GM04503 (cell line): ENCODE measurements at regions not wholly inside any gene's neighbourhood (a gene's known extent, or its start where the extent isn't known, plus 50 kb on each side); places are given as distances from the start of the nearest gene placed in this dataset.

Experiments used
- DNase-seq: peaks from one replicate; pipeline ENCODE4 v3.0.0-alpha.2; 2012; ENCODE audit warnings: low read depth

DNA sequence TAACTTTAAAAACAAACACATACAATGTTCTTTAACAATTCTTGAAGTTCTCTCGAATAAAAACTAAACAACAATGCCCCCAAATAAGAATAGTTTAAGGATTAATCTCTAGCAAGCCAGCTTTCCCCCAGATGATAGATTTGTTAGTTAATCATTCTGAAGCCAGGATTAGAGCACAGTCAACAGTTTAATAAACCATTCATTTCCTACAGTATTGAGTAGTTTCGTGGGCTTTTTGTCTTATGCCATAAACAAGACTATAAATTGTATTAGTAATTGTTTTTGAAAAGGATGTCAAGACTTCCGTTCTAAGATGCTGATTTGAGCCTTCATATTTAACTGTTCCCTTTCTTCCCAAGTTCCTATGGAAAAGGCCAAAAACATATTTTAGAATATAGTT is 136.6 kb downstream of the PIK3R1 start:
- DNase-seq, result no peak

GRCh38 chr5:68353605-68354004 is 138.0 kb downstream of the PIK3R1 start:
- no peak for DNase-seq

DNA sequence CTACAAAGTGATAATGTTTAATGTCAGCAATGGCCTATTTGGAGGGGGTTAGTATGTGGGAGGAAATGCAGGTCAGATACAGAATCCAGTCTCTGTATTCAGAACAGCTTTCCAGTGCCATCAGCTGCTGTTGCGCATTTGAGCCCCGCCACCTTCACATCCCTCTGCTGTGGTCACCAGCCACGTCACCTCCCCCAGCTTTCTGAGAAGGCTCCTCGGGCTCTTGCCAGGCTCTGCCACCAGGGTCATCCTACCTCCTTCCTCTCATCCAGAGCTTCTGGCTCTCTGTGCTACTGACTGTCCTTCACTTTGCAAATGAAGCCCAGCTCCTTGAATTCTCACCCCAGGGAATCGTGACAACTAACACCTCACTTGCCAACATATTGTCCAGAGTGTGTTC is 138.8 kb downstream of the PIK3R1 start:
- no peak for DNase-seq

DNA sequence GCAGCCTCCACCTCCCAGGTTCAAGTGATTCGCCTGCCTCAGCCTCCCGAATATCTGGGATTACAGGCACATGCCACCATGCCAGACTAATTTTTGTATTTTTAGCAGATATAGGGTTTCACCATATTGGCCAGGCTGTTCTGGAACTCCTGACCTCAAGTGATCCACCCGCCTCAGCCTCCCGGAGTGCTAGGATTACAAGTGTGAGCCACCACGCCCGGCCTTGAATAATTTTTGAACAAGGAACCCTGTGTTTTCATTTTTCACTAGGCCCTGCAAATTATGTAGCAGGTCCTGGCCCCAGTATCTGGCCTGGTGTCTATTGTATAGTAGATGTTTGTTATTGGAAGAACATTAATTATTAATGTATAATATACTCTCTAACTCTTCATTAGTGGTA is 140.7 kb downstream of the PIK3R1 start:
- no peak for DNase-seq

DNA sequence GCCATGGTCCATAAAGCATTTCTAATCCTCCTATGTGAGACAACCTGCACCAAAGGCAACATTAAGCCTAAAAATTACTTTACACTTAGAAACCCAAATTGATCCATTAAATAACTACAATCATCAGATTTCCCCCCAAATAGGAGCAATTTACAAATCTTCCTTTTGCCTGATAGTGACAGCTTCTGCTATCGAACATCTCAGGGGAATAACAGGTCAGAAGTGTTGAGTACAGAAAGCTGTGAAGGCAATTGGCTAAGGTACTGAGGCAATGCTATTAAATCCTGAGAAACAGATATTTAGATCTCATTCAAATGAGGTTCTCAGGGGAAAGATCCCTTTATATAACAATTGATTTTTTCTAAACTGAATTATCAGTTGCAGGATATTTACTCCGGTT is 141.1 kb downstream of the PIK3R1 start:
- DNase-seq, result no peak

GRCh38 chr5:68359699-68360098 is 144.1 kb downstream of the PIK3R1 start:
- no peak for DNase-seq

DNA sequence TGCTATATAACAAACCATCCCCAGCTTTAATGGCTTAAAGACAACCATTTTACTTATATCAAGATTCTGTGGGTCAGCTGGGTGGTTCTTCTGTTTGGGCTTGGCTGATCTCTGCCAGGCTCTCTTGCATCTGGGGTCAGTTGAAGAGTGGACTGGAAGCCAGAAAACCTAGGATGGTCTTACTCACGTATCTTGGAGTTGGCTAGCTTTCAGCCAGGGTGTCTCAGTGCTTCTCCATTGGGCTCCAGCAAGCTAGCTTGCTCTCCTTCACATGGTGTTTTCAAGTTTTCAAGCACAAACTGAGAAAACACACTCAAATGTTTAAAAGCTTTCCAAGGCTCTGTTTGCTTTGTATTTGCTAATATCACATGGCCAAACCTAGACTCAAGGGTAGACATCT is 146.8 kb downstream of the PIK3R1 start:
- no peak for DNase-seq

- no peak for DNase-seq
These were observed 150.3 kb downstream of the PIK3R1 start for GRCh38 chr5:68365889-68366288.

GRCh38 chr5:68367287-68367686 is 151.7 kb downstream of the PIK3R1 start:
- DNase-seq, result no peak

DNA sequence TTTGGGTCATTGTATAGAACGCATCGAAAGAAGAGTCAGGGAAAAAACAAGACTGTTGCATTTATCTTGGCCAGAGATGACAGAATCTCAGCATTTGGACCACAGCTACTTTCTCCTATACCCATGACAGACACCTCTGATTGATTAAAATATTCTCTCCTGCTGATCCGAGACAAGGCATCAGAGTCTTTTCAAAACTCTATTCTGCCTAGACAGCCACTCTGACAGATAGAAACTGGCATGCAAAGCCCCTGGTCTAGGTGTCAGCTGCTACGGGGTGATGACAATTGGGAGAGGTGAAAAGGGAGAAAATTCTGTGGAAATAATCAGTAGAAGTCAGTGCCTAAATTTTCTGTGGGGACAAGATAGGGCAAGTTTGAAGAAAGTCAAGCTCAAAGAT is 152.2 kb downstream of the PIK3R1 start:
- DNase-seq, result no peak

DNA sequence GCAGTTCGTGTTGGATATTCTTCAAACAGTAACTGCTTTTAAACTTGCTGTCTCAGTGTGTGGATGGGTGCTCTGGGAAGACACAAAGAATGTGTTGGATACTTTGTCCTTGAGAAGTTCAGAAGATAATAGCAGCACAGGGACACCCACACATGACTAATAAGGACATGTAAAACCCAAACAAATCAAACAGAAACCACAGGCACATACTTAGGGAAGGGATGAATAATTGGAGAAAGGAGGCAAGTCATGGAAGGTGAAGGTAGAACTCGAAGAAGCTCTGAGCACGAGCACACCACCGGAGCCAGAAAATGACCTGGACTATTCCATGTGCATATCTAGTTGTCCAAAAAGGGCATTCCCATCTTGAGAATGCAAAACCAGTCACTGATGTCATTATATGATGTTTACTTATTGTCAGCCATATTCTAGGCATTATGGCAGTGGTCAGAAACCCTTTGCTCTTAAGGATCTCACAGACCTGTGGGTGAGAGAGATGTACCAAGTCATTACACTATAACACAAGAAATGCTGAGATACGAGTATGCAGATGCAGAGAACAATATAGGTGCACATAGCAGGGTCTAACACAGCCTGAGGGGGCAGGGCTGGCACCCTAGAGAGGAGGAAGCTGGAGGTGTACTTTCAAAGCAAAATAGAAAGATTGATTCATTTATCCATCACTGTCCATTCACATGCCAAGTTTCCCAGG is 152.9 kb downstream of the PIK3R1 start:
- no peak for DNase-seq

- no peak for DNase-seq
These were observed 153.4 kb downstream of the PIK3R1 start for GRCh38 chr5:68369023-68369359.

- DNase-seq, result no peak
These were observed 154.0 kb downstream of the PIK3R1 start for GRCh38 chr5:68369457-68370125.

DNA sequence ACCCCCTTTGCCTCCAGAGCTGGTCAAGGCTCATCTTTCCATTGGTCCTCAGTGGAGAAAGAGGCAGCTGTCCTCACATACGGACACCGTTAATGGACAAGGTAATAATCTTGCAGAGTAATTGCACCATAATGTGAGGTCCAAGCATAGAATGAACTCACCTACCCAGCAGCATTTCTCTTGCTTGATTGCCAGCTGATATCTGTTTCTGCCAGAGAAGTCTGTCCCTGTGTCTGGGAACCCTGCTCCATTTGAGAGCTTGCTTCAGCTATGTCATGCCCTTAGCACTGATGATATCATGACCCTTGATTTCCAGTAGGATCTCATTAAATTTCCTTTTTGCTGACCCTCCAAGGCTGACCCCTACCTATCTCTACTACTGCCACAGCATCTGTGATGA is 154.6 kb downstream of the PIK3R1 start:
- DNase-seq, result no peak

DNA sequence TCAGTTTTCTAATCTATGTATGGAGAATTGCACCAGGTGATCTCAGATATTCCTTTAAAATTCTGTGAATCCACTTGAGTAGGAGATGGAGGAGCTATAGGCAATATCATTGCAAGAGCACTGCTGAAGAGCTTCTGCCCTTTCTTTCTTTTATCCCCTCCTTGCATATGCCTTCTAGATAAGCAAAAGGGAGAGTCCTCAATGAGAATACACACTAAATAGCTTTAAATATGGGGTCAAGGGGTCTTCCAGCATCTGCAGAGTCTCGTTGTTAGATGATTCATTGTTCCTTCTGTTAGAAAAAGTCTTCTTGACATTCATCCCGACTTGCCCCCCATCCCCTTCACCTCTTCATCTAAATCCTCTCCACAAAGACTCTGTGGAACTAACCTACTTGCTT is 156.1 kb downstream of the PIK3R1 start:
- DNase-seq, result no peak

DNA sequence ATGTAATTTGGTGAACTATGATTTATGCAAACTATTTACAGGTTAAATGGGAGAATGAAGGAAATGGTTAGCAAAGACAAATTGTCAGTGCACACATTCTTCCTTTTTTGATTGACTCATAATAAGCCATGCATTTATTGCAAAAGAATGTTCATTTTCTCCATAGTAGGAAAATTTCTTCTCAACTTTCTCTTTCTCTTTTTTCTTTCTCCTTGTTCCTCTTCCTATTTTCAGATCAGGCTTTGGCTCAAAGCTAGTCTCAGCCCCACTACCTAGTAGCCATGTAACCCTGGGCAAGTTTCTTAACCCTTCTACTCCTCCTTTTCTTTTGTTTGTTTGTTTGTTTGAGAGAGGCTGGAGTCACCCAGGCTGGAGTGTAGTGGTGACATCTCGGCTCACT is 156.6 kb downstream of the PIK3R1 start:
- DNase-seq, result no peak

DNA sequence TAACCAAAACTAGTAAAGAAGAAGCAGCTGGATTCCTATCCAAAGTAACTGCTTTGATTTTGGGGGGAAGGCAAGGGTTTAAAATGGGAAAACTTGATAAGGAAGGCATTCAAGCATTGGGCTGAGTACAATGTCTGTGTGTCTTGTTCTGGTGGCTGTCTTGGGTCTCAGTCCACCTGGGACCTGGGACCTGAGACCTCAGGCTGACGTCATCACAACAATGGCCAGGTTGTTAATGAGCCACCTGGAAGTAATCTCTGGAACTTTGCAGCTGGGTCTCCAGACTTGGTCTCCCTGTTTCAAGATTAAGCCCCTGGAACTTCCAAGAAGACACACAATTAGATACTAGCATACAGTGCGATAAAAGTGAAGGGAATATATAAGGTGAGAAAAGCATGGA is 157.5 kb downstream of the PIK3R1 start:
- DNase-seq, result no peak

DNA sequence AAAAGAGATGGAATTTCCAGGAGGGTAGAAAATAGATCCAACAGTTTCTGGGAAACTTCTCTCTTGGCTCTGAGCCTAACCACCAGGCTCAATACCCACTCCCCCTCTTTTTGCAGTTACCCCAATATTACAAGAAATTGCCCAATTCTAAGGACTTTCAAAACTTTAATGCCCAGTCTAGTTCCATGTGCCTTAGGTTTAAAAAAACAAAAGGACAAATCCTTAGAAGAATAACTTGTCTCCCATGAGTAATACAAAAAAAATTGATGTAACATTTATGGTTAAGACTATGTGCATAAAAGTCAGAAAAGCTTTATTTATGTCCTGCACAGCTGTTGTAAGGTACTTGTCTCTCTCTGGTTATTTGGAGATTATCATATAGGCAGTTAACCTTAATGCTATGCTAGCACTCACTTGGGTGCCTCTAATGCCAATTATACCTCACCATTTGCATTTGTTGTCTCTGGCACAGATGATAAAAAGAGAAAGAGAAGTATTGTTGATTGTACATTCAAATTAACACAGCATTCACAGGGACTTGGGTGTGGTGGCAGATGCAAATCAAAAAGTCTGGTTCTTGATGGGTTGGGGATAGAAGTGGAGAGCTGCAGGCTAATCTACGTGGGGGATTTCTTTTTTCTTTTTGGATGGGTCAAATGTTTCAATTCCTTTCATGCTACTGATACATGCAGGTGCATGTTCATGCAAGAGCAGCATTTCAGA is 159.4 kb downstream of the PIK3R1 start:
- DNase-seq, result peak; percentile 31

GRCh38 chr5:68375540-68375939 is 160.0 kb downstream of the PIK3R1 start:
- DNase-seq, result no peak

- DNase-seq, result no peak
These were observed 161.4 kb downstream of the PIK3R1 start for GRCh38 chr5:68376935-68377334.

GRCh38 chr5:68377733-68378132 is 162.2 kb downstream of the PIK3R1 start:
- no peak for DNase-seq

DNA sequence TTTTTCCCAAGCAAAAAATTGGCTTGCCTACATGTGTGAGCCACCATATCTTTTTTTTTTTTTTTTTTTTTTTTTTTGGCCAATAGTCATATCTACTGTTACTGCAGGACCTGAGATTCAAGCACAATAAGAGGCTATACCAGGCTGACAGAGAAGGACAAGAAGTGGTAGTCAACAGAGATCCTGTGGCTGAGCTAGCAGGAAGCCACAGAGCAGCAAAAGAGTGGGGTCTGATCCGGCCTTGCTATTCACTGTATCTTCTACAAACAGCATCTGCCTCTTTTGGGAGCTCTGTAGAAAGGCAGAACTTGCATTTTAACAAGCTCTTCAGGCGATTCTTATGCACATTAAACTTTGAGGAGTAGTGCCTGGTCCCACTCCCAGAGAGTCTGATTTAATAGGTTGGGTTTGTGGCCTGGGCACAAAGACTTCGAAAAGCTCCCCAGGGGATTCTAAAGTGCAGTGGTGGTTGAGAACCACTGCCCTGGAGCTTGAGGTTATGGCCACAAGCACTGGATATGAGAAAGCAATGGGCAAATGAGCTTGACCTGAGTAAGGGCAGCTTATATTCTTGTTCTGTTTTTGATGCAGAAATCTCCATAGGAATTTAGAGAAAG is 162.8 kb downstream of the PIK3R1 start:
- no peak for DNase-seq
